T-helper 2 cell (primary cell): ENCODE measurements at regions not wholly inside any gene's neighbourhood (a gene's known extent, or its start where the extent isn't known, plus 50 kb on each side); places are given as distances from the start of the nearest gene placed in this dataset.
"Not testable (repeated sequence)": the region's sequence is repeated elsewhere in the genome, so short reads cannot be mapped to it uniquely, and the experiment has no call there.

Experiments
- DNase-seq, 5 experiments: peaks; one replicate each; pipeline versions ENCODE4 v3.0.0 to v3.0.0-alpha.2; 2012 to 2022

DNA sequence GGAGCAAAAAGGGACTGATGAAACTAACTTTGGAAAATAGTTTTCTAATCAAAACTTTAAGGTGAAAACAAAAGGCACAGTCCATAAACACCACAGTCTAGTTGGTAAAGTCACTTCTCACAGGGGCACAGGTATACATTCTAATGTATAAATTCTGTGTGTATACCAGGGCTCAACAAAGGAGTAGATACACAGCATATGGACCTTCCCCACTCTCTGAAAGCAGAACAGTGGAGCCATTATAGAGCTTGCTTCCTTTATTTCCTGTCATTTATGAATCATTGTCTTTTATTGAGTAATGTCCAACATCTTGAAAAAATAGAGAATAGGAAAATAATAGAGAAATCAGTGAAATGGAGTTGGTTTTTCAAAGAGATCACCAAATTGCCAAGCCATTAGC, 746.5 kb upstream of the CHRM3 start:
- DNase-seq, result no peak

DNA sequence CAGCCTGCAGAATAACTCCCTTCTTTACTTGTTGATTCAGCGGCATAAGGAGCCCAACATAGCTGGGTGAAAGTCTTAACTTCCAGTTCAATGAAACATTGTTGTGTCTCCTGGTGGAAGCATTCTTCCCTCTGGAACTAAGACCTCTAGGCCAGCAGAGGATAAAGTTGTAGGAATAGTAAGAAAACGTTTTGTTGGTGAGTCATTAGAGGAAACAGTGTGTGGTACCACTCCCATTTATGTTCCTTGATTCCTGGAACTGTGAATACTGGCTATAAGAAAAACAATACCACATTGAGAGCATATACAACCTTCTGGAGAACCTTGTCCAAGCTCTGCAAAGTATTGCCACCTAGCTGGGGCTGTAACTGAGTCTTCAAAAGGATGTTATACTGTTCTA, 737.4 kb upstream of the ZP4 start:
- DNase-seq, result no peak

DNA sequence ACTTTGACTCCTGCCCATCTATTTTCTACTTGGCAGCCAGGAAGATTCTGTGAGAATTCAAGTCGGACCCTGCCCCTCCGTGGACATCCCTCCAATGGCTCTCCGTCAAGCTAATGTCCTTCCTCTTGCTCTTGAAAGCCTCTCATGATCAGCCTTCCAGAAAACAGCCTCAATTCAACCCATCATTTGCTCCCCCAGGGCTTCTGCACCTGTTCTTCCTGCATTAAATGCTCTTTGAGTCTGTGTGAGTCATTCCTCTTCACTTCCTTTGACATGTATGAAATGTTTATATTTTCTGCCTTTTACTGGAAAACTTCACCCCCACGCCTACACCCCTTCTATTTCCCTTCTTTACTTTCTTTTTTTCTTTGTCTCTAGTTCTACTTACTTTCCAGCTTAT, 734.1 kb upstream of the ZP4 start:
- no peak for DNase-seq

DNA sequence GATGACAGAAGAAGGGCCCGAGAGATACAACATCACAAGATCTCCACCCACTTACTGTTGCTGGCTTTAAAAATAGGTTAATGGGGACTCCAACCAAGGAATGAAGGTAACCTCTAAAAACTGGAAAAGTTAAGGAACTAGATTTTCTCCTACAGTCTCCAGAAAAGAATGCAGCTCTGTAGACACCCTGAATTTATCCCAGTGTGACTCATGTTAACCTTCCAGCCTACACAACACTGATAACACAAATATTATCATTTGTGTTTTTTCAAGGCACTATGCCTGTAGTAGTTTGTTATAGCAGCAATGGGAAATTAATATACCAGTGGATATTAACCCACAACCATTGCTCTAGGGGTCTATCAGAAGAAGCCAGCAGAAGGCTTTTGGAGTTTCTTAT, 730.7 kb upstream of the ZP4 start:
- DNase-seq, result no peak

DNA sequence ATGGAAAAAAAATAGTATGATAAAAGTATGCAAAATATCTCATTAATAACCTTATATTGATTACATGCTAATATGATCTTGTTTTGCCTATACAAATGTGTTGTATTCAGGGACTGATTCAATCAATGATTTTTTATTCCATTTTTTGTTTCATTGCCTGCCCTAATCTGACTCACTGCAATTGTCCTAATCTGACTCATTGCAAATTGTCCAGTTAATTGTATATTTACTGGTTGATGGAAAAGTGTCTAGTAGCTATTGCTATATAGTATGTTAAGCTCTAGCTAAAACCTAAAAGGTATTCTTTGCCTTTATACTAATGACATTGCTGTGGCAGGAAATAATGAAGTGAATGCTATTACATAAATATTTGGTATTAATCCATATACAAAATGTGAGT, 728.9 kb upstream of the ZP4 start:
- no peak for DNase-seq

DNA sequence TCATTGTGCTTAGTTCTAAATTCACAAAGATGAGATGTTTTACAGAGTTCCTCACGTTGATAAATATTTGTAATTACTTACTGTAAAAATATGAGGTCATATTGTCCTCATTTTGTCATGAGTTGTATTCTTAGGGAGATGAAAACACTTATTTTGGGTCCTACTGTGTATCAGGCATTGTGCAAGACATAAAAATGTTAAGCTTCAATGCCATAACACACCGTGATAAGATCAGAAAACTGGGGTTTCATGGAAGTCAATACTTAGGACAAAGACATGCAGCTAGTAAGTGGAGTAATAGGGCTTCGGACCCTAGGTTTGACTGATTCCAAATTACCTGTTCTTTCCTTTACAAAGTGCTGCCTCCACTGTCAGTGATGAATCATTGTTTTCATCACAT, 720.7 kb upstream of the ZP4 start:
- DNase-seq, result no peak

DNA sequence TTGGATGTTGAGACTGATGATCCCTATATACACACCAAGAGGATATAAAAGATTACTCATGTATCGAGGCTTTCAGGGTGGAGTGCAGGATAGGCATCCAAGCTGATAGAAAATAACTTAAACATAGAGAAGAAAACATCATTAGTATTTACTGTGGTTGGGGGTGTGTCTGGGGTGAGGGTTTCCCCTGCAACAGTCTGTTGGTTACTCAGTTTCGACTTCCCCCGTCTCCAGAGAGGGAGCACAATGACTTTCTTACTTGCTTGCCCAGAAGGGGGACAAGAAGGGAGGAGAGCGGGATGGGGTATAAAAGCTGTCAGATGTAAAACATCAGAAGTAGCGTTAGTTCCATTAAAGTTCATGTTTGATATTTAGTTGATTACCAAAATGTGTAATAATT, 717.4 kb upstream of the ZP4 start:
- DNase-seq, result no peak

DNA sequence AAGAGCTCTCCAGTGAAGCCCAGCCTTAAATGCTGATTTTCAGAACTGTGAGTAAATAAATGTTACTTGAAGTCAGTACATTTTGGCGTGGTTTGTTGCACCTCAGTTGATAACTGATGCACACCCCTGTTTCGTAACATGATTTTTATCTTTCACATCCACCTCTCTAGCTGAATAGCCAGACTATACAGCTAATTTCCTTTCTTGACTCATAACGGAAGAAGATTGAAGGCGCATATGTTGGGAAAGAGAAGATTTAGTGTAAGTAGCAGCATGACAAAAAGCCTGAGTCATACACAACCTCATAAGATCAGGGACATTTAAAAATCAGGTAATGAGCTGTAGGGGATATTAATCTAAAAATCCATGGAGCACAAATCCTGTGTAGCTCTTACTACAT, 716.2 kb upstream of the ZP4 start:
- peak in 1 of 5 experiments; percentile 8 for DNase-seq

DNA sequence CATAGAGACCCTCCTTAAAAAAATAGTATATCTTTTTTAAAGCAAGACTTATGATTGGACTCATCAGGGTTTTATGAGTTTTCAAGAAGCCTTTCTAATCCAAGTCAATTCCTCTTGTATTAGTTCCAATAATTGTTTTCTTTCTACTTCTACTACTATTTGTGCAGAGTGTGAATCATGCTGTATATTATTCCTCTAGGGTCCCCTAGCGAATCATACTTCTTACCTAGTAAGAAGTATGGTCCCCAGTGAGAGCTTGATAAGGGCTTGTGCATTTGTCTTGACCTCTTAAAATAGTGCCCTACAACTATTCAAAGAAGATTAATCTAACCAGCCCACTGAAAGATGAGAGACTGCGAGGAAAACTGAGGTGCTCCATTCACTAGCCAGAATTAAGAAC, 715.7 kb upstream of the ZP4 start:
- no peak for DNase-seq

DNA sequence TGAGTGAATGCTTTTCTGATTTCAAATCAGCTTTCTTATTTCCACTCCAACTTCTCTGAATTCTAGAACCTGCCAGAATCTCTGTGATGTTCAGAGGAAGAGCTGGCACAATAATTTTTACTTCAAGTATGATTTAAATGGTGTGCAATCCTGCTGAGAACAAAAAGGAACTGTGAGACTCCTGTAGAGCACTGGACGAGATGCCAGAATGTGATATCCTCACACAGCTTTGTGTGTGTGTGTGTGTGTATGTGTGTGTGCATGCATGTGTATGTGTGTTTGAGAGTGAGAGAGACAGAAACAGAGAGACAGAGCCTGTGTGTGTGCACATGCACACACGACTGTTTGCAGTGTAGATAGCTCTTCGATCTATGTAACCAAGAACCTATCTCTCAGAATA, 713.6 kb upstream of the ZP4 start:
- DNase-seq, result no peak

DNA sequence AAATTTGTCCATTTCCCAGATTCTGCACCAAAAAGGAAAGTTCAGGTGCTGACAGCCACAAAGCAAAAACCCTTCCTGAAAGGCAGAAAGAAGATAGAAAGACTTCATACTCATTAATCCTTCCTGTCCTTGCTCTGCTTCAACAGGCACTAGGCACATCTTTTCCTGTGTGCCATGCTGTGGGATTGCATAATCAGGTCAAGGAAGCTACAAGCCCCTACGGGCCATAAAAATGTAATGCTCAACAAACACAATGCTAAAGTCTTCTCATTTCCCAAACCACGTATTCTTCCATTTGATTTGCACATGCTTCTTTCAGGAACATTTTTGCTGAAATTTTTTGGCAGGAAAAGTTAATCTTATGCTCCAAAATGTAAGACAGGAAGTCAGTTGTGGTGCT, 710.9 kb upstream of the ZP4 start:
- not testable (repeated sequence) for DNase-seq

DNA sequence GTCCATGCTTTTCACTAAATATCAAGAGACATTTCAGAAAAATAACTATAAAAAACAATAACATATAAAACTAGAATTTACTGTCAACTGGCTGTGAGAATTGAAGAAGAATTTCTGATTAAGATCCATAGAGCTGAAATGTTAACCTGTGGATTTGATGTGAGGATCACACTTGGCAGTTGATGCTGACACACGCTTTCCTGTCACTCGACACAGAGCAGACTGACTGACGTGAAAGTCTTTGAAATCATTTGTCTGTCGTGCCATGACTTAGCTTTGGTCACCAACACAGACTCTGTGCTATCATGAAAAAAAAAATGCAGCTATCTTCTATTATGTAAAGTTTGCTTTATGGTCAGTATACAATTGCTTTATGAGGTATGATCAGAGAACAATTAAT, 706.0 kb upstream of the ZP4 start:
- DNase-seq, result no peak

DNA sequence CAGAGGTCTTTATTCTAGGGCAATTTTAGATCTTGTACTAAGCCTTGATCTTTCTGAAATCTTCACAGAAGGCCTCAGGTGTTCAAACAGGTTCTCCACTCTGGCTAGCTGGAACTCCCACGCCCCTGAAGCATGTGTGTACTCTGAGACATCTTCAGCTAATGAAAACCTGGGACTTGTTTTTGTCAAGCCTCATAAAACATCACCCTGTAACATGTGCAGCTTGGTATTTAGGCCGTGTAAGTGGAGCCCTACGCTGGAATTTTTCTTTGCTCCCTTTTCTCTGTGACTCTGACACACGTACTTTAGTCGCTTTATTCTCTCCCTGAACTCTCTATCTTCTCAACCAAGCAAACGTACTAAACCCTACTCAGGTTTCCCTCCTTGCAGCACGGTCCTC, 701.9 kb upstream of the ZP4 start:
- DNase-seq, result no peak

DNA sequence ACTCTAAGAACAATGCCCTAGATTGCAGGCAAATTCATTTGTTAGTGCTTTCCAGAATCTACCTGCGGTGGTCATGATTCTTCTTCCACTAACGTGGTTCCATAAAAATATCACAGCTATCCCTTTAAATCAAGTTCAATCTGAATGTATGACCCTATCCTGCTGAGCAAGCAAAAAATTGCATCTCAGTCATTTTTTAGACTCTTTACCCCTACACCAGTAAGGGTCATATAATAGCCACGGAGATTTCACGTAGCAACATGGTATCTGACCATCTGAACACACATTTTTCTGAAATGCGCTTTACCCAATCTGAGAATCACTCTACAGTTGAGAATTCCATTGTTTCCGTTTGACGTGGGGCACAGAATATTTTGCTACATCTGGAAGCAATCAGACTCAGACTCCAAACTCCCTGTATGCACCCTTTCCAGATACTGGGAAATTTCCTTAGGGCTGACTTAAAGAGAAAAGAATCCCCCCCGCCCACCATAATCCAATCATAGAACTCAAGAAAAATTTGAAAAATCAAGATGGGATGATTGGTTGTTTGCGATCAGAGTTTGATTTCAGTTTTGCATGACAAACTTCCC, 699.2 kb upstream of the ZP4 start:
- DNase-seq, result no peak

DNA sequence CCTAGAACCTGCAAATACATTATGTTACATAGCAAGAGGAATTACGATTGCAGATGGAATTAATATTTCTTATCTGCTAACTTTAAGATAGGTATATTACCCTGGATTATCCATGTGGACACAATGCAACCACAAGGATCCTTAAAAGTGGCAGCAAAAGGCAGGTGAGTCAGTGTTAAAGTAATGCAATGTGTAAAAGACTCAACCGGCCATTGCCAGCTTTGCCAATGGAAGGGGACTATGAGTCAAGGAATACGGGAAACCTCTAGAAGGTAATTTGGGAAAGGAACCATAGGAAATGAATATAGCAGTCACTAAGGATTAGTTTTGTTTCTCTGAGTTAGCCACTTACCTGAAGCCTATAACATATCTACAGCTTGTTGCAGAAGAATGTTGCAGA, 692.1 kb upstream of the ZP4 start:
- no peak for DNase-seq

DNA sequence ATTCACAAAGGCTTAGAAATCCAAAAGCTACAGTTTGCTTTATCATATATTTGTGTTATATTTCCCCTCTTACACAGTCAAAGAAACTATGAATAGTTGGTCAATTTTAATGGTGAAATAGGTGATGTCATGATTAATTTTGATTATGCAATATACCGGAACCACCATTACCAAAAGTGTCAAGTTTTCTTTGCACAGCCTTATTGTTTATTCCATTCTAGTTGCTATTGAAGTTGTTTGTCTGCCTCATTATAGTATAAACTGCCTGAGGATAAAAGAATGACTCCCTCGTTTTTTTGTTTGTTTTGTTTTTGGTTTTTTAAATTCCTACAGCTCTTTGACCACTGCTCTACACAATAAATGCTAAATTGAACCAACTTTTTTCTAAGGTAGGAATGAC, 690.6 kb upstream of the ZP4 start:
- no peak for DNase-seq

DNA sequence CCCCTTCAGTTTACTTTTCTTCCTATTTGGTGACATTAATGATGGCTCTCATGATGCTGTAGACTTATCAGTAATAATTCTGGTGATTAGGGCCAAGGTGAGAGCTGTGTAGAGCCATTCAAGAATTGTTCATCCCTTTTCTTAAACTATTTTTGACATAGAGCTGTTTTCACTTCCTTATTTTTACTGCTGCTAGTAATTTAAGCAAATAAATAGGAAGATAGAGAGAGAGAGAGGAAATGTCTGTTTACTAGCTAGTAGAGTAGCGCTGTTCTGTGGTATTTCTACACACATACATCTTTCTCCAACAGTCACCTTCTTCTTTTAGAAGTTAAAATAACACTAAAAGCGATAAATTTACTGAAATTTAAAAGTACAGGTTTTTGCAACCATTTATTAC, 678.0 kb upstream of the ZP4 start:
- no peak for DNase-seq

DNA sequence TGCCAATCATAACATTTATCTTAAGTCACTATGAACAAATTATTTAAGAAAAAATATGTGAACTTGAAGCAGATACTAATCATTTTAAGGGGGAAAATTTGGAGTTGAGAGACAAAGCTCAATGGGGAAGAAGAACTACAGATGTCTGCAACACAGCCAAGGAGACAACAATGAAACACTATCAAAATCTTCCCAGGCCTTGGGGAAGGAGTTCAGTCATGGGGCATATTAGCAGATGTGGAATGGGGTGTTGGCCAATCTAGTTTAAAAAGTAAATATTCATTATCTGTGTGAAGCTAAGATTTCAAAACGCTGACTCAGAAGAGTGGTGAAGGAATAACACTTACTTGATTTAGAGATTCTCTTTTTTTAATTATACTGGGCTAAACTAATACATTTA, 671.6 kb upstream of the ZP4 start:
- DNase-seq, result no peak

DNA sequence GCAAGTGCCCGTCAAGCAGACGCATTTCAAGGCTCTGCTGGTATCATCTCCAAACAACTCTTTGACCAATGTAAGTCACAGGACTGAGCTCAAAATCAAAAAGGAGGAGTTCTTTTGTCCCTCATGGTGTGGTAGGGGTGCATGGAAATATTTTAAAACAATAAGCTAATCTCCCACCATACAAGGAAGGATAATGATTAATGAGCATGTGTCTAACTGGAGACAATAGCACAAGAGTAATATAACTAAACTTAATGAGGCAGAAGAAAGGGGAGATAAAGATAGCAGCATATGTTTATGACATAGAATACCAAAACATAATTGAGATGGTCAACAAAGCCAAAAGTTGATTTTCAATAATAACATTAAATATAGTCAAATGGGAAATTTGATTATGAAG, 668.0 kb upstream of the ZP4 start:
- no peak for DNase-seq

DNA sequence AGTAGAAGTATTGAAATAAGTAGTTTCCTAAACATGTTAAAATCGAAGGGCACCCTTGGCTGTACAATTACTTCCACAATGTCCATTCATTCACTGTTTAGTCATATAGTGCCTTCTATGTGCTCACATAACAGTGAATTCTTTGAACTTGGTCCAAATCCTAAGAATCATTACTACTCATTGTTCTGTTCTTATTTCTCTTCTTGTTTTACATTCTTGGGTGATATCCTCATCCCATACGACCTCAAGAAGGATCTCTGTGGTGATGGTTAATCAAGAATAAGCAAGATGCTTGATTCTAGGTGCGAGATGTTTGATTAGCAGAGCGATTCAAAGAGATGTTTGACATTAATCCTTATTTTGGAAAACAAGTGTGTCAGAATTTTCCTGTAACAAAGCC, 667.4 kb upstream of the ZP4 start:
- no peak for DNase-seq

DNA sequence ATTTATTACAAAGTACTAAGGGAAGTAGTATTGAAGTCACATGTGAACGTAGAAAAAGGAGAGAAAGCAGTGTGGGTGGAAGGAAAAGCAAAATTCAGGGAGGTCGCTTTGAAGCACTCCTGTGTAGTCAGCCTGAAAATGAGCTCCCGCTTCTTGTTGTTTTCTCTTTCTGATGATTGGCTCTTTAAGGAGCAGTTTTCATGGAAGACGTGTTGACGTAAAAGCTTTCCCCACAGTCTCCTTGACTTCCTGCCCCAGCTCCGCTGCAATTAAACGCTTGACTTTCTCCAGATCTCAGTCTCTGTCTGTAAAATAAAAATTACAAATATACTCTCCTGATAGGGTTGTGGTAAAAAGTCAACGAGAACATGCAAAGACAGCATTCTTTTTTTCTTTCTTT, 661.5 kb upstream of the ZP4 start:
- no peak for DNase-seq

DNA sequence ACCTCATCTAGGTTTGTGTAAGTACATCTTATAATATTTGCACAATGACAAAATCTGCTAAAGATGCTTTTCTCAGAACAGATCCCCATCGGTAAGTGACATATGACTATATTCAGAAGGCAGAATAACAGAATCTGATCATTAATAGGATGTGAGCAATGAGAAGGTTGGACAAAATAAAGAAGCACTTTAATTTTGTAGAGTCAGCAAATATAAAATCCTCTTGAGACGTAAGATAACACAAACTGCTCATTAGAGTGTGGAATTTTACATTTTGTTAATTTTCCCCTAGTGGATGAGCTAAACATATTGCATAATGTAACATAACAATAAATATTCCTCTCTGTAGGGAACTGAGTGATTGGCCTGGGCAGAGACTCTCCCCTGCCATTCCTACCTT, 658.4 kb upstream of the ZP4 start:
- no peak for DNase-seq

DNA sequence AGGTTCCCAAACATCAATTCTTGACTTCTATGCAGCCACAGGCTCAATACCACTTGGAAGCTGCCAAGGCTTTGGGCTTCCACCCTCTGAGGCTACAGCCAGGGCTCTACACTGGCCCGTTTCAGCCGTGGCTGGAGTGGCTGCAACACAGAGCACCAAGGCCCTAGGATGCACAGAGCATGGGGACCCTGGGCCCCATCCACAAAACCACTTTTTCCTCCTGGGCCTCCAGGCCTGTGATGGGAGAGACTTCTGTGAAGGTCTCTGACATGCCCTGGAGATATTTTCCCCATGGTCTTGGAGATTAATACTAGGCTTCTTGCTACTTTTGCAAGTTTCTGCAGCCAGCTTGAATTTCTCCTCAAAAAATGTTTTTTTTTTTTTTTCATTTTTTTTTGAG, 655.4 kb upstream of the ZP4 start:
- DNase-seq, result no peak

DNA sequence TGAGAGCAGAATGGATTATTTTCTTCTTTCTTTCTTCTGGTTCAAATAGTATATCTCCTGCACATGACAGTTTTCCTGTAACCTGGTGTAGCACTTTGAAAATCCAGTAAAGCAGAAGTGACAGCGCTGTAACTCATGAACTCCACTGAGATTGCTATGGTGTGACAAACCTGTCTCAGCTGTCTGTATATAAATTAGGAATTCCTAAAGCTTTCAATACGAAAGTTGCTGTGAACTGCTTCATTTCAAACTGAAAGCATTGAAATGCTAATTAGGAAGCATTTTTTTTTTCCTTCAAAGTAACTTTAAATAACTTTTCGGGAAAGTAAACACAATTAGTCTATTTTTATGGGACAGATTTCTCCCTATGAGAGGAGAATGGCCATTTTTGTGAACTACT, 646.9 kb upstream of the ZP4 start:
- DNase-seq, result no peak

DNA sequence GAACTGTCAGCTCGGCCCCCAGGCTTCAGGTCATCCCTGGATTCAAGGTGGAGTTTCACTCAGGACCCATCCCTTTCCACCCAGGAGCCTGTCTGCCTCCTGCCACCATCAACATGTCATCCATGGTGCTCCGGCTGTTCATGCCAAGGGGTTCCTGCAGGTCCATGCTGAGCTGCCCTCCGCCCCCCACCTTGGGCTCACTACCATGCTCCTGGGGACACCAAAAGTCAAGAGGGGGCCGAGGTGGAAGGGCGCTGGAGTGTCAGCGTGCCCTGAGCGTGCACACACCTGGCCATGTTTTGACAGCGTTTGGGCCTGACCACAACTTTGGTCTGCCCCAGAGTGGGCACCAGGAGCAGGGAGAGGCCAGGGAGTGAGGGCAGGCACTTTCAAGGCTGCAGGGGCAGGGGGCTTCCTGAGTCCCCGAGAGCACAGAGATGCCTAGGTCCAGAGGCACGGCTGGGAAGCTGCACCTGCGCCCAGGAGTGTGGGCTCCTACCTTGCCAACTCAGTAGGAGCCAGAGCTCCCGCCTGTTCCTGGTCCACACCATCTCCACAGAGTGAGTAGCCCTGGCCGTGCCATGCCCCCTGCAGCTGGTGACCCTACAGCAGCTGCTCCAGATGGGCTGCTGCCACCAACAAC, 639.6 kb upstream of the ZP4 start:
- no peak for DNase-seq
